Skeletal muscle tissue (tissue), 3 donors: ENCODE measurements at regions not wholly inside any gene's neighbourhood (a gene's known extent, or its start where the extent isn't known, plus 50 kb on each side); places are given as distances from the start of the nearest gene placed in this dataset.

Source experiments
- H3K27ac ChIP-seq: one replicate; pipeline ENCODE4 v1.7.0; 2013; ENCODE audit warnings: mild to moderate bottlenecking, low read depth, low read length, inconsistent platforms
- H3K27me3 ChIP-seq, 3 donors: one replicate each; pipeline ENCODE4 v1.7.0; 2013; ENCODE audit warnings: low read length in 3 of 3; ENCODE audit not compliant: control insufficient read depth in 3 of 3, insufficient read depth in 3 of 3
- H3K36me3 ChIP-seq, 3 donors: one replicate each; pipeline ENCODE4 v1.7.0; 2013; ENCODE audit warnings: low read length in 3 of 3; ENCODE audit not compliant: control insufficient read depth in 3 of 3, insufficient read depth in 3 of 3
- H3K4me1 ChIP-seq, 3 donors: one replicate each; pipeline ENCODE4 v1.7.0; 2013; ENCODE audit warnings: low read length in 3 of 3, mild to moderate bottlenecking in 3 of 3; ENCODE audit not compliant: control insufficient read depth in 3 of 3, insufficient read depth in 3 of 3
- H3K4me3 ChIP-seq, 3 donors: one replicate each; pipeline ENCODE4 v1.7.0; 2013; ENCODE audit warnings: low read length in 3 of 3
- H3K9ac ChIP-seq, 3 donors: one replicate each; pipeline ENCODE4 v1.7.0; 2013; ENCODE audit warnings: low read length in 3 of 3, mild to moderate bottlenecking in 3 of 3, moderate library complexity in 2 of 3, low read depth in 1 of 3
- H3K9me3 ChIP-seq, 3 donors: one replicate each; pipeline ENCODE4 v1.7.0; 2013; ENCODE audit warnings: low read length in 3 of 3; ENCODE audit not compliant: control insufficient read depth in 3 of 3
- donor health status: Osteomylitis.

GRCh38 chr5:119816055-119816454 is 186.7 kb downstream of the FAM170A start:
- Histone ChIP-seq H3K36me3 (no peaks in the 10 kb centered on the region), H3K9me3 (no peaks in the 10 kb centered on the region), H3K27ac (no peak overlapping the region), H3K9ac (no peak overlapping the region), H3K27me3 (no peaks in the 10 kb centered on the region), H3K4me3 (no peak overlapping the region), H3K4me1 (no peaks in the 10 kb centered on the region)

- Histone ChIP-seq H3K36me3 (no peaks in the 10 kb centered on the region), H3K27me3 (no peaks in the 10 kb centered on the region), H3K9me3 (no peaks in the 10 kb centered on the region), H3K9ac (no peak overlapping the region), H3K27ac (no peak overlapping the region), H3K4me1 (no peaks in the 10 kb centered on the region), H3K4me3 (no peak overlapping the region)
Observed at GRCh38 chr5:119820016-119820415, 190.7 kb downstream of the FAM170A start.

- H3K4me3 ChIP-seq: no peak overlapping the region
- no peaks in the 10 kb centered on the region for H3K9me3 ChIP-seq
- H3K9ac ChIP-seq: no peak overlapping the region
- H3K27ac ChIP-seq: no peak overlapping the region
- no peaks in the 10 kb centered on the region for H3K4me1 ChIP-seq
- H3K27me3 ChIP-seq: no peaks in the 10 kb centered on the region
- H3K36me3 ChIP-seq: no peaks in the 10 kb centered on the region
Observed at GRCh38 chr5:119820608-119821007, 191.2 kb downstream of the FAM170A start.

GRCh38 chr5:119828541-119828940 is 199.2 kb downstream of the FAM170A start:
- Histone ChIP-seq H3K4me3 (no peak overlapping the region), H3K27me3 (no peaks in the 10 kb centered on the region), H3K27ac (no peak overlapping the region), H3K9me3 (no peaks in the 10 kb centered on the region), H3K36me3 (no peaks in the 10 kb centered on the region), H3K4me1 (no peaks in the 10 kb centered on the region), H3K9ac (no peak overlapping the region)

GRCh38 chr5:119829341-119829740 is 200.0 kb downstream of the FAM170A start:
- no peaks in the 10 kb centered on the region for H3K4me1 ChIP-seq
- no peak overlapping the region for H3K27ac ChIP-seq
- no peak overlapping the region for H3K9ac ChIP-seq
- no peak overlapping the region for H3K4me3 ChIP-seq
- no peaks in the 10 kb centered on the region for H3K9me3 ChIP-seq
- H3K36me3 ChIP-seq: no peaks in the 10 kb centered on the region
- H3K27me3 ChIP-seq: no peaks in the 10 kb centered on the region

GRCh38 chr5:119833176-119833575 is 203.8 kb downstream of the FAM170A start:
- Histone ChIP-seq H3K36me3 (no peaks in the 10 kb centered on the region), H3K4me3 (no peak overlapping the region), H3K27ac (no peak overlapping the region), H3K9ac (no peak overlapping the region), H3K27me3 (no peaks in the 10 kb centered on the region), H3K4me1 (no peaks in the 10 kb centered on the region), H3K9me3 (no peaks in the 10 kb centered on the region)

- Histone ChIP-seq H3K36me3 (no peaks in the 10 kb centered on the region), H3K27me3 (no peaks in the 10 kb centered on the region), H3K9ac (no peak overlapping the region), H3K9me3 (no peaks in the 10 kb centered on the region), H3K4me3 (no peak overlapping the region), H3K27ac (no peak overlapping the region), H3K4me1 (no peaks in the 10 kb centered on the region)
Observed at GRCh38 chr5:119840175-119840574, 210.8 kb downstream of the FAM170A start.

- H3K27me3 ChIP-seq: no peaks in the 10 kb centered on the region
- H3K9me3 ChIP-seq: no peaks in the 10 kb centered on the region
- no peaks in the 10 kb centered on the region for H3K36me3 ChIP-seq
- no peak overlapping the region for H3K27ac ChIP-seq
- H3K9ac ChIP-seq: no peak overlapping the region
- H3K4me1 ChIP-seq: no peaks in the 10 kb centered on the region
- H3K4me3 ChIP-seq: no peak overlapping the region
Observed at GRCh38 chr5:119852140-119852539, 222.8 kb downstream of the FAM170A start.

GRCh38 chr5:119860463-119860862 is 231.1 kb downstream of the FAM170A start:
- Histone ChIP-seq H3K4me3 (no peak overlapping the region), H3K9ac (no peak overlapping the region), H3K36me3 (no peaks in the 10 kb centered on the region), H3K9me3 (no peaks in the 10 kb centered on the region), H3K27me3 (no peaks in the 10 kb centered on the region), H3K4me1 (no peaks in the 10 kb centered on the region), H3K27ac (no peak overlapping the region)

GRCh38 chr5:119862619-119863018 is 233.3 kb downstream of the FAM170A start:
- Histone ChIP-seq H3K27ac (no peak overlapping the region), H3K4me1 (no peaks in the 10 kb centered on the region), H3K9ac (no peak overlapping the region), H3K36me3 (no peaks in the 10 kb centered on the region), H3K9me3 (no peaks in the 10 kb centered on the region), H3K4me3 (no peak overlapping the region), H3K27me3 (no peaks in the 10 kb centered on the region)

- H3K9ac ChIP-seq: no peak overlapping the region
- H3K9me3 ChIP-seq: no peaks in the 10 kb centered on the region
- no peaks in the 10 kb centered on the region for H3K27me3 ChIP-seq
- H3K27ac ChIP-seq: no peak overlapping the region
- H3K36me3 ChIP-seq: no peaks in the 10 kb centered on the region
- no peak overlapping the region for H3K4me3 ChIP-seq
- no peaks in the 10 kb centered on the region for H3K4me1 ChIP-seq
Observed at GRCh38 chr5:119864286-119864685, 234.9 kb downstream of the FAM170A start.
